GM19372 (cell line): ENCODE measurements at regions not wholly inside any gene's neighbourhood (a gene's known extent, or its start where the extent isn't known, plus 50 kb on each side); places are given as distances from the start of the nearest gene placed in this dataset.
"Not testable (repeated sequence)": the region's sequence is repeated elsewhere in the genome, so short reads cannot be mapped to it uniquely, and the experiment has no call there.

ENCODE experiments used
- ATAC-seq: cut with Tn5 transposase; IDR thresholded peaks from one replicate; pipeline ENCODE4 v1.9.1; 2021; ENCODE audit warnings: mild to moderate bottlenecking, low read depth, moderate library complexity; ENCODE audit not compliant: unreplicated experiment

DNA sequence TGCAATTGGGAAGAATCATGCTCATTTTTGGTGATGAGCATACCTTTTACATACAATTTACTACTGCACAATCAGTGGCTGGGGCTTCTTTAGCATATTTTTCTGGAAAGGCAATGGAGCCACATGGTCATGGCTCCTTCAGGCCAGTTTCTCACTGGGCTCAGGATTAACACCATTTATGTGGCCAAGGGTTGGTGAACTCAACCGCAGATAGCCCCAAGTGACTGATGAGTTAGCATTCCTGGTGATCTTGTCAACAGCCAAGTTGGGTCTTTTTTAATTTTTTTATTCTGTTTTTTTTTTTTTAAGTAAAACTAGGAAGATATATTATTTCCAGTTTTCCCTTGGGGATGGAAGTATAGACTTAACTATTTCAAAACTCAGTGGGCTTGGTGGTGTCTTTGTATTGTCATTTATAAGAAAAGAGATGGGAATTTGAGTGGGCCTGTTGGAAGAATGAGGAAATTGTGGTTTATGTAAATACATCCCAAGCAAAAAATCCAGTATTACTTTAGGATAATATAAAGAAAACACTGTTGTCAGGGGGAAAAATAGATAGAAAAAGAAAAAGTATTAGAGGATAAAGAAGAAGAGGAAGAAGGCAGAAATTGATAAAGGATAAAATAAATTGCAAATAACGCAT, 397.4 kb downstream of the MAFB start:
- no peak for ATAC-seq

GRCh38 chr20:40287683-40288082, 401.4 kb downstream of the MAFB start:
- no peak for ATAC-seq

DNA sequence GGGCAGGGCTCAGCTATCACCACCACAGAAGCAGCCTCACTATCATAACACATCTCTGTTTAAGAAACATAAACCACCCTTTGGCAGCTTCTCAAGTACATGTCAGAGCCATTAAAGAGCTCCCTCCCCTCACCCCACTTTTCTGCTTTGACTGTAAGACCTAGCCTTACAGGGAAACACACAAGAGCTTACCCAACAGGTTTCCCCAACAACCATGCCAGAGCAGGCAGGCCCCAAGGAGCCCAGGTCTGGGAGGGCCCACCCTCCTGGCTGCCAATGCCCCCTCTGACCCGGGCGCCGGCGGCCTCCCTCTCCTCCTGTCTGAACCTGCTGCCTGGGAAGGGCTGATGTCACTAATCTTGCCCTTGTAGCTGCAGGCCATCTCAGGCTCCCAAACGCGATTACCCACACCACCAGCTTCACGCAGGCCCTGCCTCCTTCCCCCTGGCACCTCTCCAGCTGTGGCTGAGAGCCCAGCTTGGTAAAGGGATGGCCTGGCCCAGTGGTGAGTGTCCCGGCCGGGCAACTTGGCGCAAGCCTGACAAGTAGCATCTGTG, 402.0 kb downstream of the MAFB start:
- ATAC-seq = no peak

- no peak for ATAC-seq
Measured at GRCh38 chr20:40284611-40285010, 404.4 kb downstream of the MAFB start.

DNA sequence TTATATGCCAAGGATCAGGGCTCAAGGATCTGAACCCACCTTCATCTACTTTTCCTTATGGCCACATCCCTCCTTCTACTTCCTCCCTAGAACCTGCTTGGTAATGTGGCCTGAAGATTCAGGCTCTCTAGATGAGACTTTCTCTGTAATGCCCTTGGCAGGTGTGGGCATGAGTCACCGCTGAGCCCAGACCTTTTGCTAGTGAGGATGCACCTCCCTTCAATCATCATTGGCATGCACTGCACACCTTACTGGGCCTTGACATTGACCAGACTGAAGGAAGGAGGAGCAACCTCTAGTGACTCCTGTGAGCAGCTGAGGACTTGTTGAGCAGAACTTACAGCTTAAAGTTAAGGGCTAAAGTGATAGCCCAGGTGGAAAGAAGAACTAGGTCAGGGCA, 405.3 kb downstream of the MAFB start:
- no peak for ATAC-seq

DNA sequence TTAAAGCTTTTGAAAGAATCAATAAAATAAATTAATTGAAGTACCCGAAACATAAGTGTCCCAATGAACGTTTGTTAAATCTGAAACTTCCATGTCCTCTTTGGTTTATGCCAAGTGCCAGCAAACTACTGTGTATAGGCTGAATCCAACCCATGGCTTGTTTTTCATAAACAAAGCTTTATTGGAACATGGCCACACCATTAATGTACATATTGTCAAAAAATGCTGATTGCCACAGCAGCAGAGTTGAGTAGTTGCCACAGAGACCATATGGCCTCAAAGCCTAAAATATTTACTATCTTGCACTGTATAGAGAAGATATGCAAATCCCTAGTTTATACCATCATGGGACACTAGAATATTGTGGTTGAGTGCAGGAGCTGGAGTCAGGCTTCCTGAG, 406.1 kb downstream of the MAFB start:
- no peak for ATAC-seq

DNA sequence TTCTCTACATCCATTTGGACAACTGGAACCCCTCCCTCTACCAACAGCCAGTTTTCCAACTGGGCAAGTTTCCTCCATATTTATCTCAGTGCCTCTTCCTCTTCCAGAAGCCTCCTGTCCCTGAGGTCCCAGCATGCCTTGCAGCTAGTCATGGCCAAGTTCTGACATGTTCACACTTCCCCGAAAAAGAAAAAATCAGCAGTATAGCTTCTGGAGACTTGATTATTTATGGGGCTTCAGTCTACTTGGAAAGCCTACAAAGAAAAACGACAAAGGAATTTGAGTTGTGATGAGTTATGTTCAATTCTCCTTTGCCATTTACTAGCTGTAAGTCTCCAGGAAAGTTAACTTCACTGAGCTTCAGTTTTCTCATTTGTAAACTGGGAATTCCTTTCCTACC, 406.5 kb downstream of the MAFB start:
- ATAC-seq = no peak

- ATAC-seq = no peak
Measured at GRCh38 chr20:40280616-40281015, 408.4 kb downstream of the MAFB start.

DNA sequence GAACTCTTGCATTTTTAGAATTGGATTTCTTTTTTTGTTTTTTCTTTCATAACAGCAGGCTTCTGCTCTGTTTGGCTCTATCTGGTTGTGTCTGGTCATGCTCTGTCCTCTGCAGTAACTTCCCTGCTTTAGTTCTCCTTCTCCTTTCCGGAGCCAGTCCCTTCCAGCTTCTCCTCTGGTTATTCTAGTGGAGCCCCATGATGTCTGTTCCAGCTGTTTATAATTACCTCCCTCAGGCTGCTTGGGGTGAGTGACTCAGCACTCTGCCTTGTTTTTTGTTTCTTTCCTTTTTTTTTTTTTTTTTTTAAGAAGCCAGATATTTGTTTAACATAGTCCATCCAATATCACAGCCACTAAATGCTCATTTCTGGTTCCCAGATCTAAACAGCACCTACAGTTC, 409.6 kb downstream of the MAFB start:
- ATAC-seq = no peak

DNA sequence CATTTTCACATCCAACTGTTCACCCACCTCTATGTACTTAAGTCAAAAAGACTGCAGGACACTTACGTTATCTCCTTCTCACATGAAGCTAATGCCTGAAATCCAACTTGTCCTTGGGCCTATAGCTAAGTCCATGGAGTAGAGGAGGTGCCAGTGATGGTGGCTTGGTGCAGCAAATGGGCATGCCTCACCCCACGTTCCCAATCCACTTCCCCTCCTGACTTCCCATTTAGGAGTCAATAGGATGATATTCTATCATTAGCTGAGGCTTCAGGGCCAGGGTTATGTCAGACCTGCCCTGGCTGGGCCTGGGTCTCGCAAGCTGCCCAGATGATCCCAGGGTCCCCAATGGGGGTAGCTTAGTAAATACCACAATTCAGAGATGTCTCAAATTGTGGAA, 410.4 kb downstream of the MAFB start:
- no peak for ATAC-seq

DNA sequence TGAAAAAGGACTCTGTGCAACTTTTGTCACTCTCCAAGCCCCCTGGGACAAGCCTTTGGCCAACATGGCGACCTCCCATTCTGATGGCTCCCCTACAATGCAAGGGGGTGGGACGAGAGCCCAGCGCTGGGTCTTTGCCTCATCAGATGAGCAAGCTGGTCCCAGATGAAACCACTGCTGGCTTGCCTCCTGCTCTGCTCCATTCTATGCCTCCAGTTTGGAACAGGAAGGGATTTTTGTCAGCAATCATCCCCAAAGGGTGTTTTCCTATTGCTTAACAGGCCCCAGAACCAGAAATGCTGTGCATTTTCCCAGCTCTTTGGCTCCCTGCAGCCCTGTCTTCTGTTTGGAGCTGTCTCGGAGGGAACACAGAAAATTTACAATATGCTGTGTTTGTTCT, 412.7 kb downstream of the MAFB start:
- no peak for ATAC-seq

- no peak for ATAC-seq
Measured at GRCh38 chr20:40275738-40276137, 413.3 kb downstream of the MAFB start.

DNA sequence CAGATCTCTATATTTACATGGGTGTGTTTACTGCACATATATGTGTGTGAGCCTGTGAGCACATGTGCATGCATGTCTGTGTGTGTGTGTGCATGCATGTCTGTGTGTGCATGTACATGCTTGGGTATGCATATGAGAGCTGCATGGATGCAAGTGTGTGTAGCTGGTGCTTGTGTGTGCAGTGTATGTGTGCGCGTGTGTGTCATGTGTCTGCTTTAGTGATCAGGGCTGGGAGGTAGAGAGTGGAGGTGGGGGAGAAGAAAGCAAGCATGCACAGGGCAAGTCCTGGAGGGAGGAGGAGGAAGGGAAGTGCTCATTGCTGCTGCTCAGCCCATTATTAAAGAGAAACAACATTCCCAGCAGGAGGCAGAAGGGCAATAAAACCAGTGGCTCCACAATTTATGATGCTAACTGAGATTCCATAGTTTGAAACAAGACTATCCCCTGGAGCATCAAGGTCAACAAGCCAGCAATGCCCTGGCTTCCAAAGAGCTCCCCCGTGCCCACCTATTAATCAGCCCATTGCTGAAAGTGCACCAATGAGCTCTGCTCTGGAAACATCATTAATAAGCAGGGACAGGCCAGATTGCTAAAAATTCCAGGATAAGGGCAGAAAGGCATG, 414.0 kb downstream of the MAFB start:
- no peak for ATAC-seq

- not testable (repeated sequence) for ATAC-seq
Measured at GRCh38 chr20:40269274-40269673, 419.8 kb downstream of the MAFB start.

DNA sequence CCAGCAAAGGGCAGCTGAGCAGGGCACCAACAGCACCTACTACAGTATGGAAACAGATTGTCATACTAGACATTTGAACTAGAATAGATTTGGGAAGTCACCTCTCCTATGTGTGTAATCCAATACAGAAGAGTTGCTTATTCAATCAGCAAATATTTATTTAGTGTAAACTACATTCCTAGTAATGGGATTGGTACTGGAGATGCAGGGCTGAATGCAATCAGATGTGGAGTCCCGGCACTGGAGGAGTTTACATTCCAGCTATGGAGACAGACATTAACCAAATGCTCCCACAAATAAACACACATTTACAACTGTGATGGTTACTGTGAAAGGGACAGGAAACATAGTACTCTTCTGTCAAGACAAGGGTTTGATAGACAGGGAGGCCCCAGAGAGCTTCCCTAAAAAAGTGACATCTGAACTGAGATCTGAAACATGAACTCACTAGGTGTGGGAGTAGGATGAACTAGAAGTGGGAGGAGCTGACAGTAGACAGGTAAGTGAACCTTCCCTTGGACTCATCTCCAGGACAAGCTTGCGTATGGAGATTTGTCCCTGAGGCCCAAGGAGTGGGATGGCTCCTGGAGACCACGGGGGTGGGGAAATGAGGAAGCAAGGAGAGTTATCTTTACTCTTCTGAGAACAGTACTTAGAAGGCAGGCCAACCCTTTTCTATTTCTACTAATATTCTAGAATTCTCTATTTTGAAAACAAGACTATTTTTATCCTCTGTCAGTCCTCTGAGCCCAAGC, 420.5 kb downstream of the MAFB start:
- no peak for ATAC-seq

- ATAC-seq = no peak
Measured at GRCh38 chr20:40265825-40266533, 423.1 kb downstream of the MAFB start.

DNA sequence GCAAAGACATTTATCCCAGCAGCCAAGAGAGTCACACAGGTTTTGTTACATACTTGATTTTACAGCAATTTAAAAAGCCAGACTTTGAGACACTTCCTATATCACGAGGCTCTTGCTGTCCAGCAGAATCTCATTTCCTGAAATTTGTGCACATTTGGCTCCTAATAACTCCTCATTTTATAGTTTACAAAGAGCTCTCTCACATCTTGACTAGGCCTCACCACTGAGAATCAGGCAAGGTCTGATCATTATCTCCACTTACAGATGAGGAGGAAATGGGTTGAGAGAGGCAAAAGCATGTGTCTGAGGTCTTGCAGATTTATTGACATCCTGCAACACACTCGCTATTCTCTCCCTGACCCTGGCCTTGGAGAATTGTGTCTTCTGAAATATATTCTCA, 426.8 kb downstream of the MAFB start:
- no peak for ATAC-seq

DNA sequence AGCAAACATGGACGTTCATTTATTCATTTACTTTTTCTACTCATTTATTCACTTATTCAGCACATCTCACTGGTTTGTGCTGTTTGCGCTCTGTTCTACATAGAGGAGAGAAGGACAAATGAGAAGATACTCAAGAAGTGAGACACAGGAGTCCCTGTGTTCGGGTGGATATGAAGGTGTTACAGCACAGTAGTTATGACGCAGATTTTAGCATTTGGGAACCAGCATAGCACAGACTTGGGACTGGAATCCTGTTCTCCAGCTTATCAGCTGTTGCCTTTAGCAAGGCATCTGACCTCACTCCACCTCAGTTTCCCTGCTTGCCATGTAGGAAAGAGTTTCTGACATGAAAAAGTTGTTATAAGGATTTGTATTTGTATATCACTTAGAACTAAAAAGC, 430.1 kb downstream of the MAFB start:
- ATAC-seq = no peak

GRCh38 chr20:40257763-40258162, 431.3 kb downstream of the MAFB start:
- ATAC-seq = no peak

- no peak for ATAC-seq
Measured at GRCh38 chr20:40255365-40255764, 433.7 kb downstream of the MAFB start.
